ENCODE measurements at regions not wholly inside any gene's neighbourhood (a gene's known extent, or its start where the extent isn't known, plus 50 kb on each side); places are given as distances from the start of the nearest gene placed in this dataset.

DNA sequence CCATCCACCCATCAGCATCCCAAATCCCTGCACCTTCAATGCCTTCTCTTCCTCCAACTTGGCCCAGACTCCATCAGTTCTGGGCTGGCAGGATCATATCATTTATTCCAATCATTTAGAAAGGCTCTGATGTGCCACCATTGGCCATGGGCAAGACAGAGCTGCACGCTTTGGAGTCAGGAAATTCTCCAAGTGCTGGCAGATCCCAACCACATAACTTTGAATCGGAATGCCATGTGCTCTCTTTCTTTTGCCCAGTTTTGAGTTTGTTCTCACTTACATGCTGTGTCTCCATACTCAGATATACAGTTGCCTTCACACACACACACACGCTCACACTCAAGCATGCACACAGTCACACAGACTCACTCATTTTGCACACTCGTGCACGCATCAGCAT, 85.7 kb upstream of the GHITM start:
- H3K27ac Mint-ChIP-seq: no peak overlapping the region
- Histone ChIP-seq H4K20me1 (ENCODE audit: insufficient read depth, low read length) (no peaks in the 10 kb centered on the region), H3K9ac (ENCODE audit: insufficient read depth, low read length, poor library complexity, severe bottlenecking) (no peak overlapping the region), H3K9me3 (replicated peaks in 1 of 2; ENCODE audit: control insufficient read depth in 1 of 2, insufficient read depth in 1 of 2, low read length in 2 of 2) (peaks cover 0 to 3% of the 10 kb centered on the region in 2 donors), H3K4me3 (replicated peaks in 1 of 3; ENCODE audit: low read depth in 2 of 3, low read length in 3 of 3) (no peak overlapping the region), H3K27me3 (ENCODE audit: control insufficient read depth in 2 of 2, insufficient read depth in 2 of 2, low read length in 2 of 2) (no peaks in the 10 kb centered on the region), H2AFZ (ENCODE audit: insufficient read depth, low read depth, low read length, poor library complexity, severe bottlenecking) (no peak overlapping the region), H3K27ac (ENCODE audit: low read depth in 1 of 2, low read length in 2 of 2) (no peak overlapping the region), H3K4me1 (ENCODE audit: control insufficient read depth in 1 of 2, insufficient read depth in 2 of 2, low read length in 2 of 2) (no peaks in the 10 kb centered on the region), H3K36me3 (replicated peaks in 1 of 2; ENCODE audit: control insufficient read depth in 1 of 2, insufficient read depth in 2 of 2, low read length in 2 of 2) (no peaks in the 10 kb centered on the region), H3K4me2 (replicated peaks; ENCODE audit: extremely low read depth, low read length, poor library complexity, severe bottlenecking) (no peak overlapping the region), H3K79me2 (ENCODE audit: insufficient read depth, low read length) (no peaks in the 10 kb centered on the region)
- no peaks in the 10 kb centered on the region for H3K36me3 Mint-ChIP-seq
- intact Hi-C loops (cut with micrococcal nuclease): no loop called here
- peaks cover 0 to 7% (median 3%) of the 10 kb centered on the region in 7 donors for H3K9me3 Mint-ChIP-seq
- WGBS (ENCODE audit: insufficient coverage): 85% methylated on average over 3 of the region's 5 CpGs
- no peak overlapping the region for H3K4me3 Mint-ChIP-seq
- no peak for DNase-seq
- H3K27me3 Mint-ChIP-seq (ENCODE audit: low read depth in 3 of 3): peaks cover 0 to 3% (median 0%) of the 10 kb centered on the region in 3 donors
- TF ChIP-seq, protein P1, sequence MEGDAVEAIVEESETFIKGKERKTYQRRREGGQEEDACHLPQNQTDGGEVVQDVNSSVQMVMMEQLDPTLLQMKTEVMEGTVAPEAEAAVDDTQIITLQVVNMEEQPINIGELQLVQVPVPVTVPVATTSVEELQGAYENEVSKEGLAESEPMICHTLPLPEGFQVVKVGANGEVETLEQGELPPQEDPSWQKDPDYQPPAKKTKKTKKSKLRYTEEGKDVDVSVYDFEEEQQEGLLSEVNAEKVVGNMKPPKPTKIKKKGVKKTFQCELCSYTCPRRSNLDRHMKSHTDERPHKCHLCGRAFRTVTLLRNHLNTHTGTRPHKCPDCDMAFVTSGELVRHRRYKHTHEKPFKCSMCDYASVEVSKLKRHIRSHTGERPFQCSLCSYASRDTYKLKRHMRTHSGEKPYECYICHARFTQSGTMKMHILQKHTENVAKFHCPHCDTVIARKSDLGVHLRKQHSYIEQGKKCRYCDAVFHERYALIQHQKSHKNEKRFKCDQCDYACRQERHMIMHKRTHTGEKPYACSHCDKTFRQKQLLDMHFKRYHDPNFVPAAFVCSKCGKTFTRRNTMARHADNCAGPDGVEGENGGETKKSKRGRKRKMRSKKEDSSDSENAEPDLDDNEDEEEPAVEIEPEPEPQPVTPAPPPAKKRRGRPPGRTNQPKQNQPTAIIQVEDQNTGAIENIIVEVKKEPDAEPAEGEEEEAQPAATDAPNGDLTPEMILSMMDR (IDR thresholded peaks at IDR 0.05): no peak
- H3K4me1 Mint-ChIP-seq: no peaks in the 10 kb centered on the region

DNA sequence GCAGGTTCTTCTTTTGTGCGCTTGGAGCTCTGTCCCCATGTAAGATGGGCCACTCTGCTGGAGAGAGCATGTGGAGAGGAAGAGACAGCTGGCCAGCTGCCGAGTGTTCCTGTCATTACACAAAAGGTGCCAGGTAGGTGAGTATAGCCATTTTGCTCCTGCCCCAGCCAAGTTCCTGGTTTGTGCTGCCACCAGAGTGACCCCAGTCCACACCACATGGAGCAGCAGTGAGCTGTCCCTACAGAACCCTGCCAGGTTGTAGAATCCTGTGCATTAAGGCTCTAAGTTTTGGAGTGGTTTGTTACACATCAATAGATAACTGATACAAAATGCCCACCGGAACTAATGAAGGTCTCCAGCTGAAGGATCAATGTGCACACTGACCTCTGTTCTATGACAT, 84.6 kb upstream of the GHITM start:
- H3K9ac ChIP-seq (ENCODE audit: insufficient read depth, low read length, poor library complexity, severe bottlenecking): no peak overlapping the region
- TF ChIP-seq, protein P1 (IDR thresholded peaks at IDR 0.05): no peak
- intact Hi-C loops (cut with micrococcal nuclease): no loop called here
- Mint-ChIP-seq H3K4me3 (no peak overlapping the region), H3K36me3 (no peaks in the 10 kb centered on the region), H3K27me3 (ENCODE audit: low read depth in 3 of 3) (peaks cover 0 to 3% (median 0%) of the 10 kb centered on the region in 3 donors), H3K9me3 (peaks cover 0 to 3% (median 2%) of the 10 kb centered on the region in 7 donors), H3K4me1 (no peaks in the 10 kb centered on the region), H3K27ac (no peak overlapping the region)
- H3K36me3 ChIP-seq (replicated peaks in 1 of 2; ENCODE audit: control insufficient read depth in 1 of 2, insufficient read depth in 2 of 2, low read length in 2 of 2): no peaks in the 10 kb centered on the region
- H3K4me3 ChIP-seq (replicated peaks in 1 of 3; ENCODE audit: low read depth in 2 of 3, low read length in 3 of 3): no peak overlapping the region
- no peak overlapping the region for H3K4me2 ChIP-seq (replicated peaks; ENCODE audit: extremely low read depth, low read length, poor library complexity, severe bottlenecking)
- no peak for DNase-seq
- H3K4me1 ChIP-seq (ENCODE audit: control insufficient read depth in 1 of 2, insufficient read depth in 2 of 2, low read length in 2 of 2): no peaks in the 10 kb centered on the region
- WGBS (ENCODE audit: insufficient coverage): 100% methylated on average over 1 of the region's 3 CpGs
- no peaks in the 10 kb centered on the region for H3K27me3 ChIP-seq (ENCODE audit: control insufficient read depth in 2 of 2, insufficient read depth in 2 of 2, low read length in 2 of 2)
- H3K9me3 ChIP-seq (replicated peaks in 1 of 2; ENCODE audit: control insufficient read depth in 1 of 2, insufficient read depth in 1 of 2, low read length in 2 of 2): peaks cover 0 to 3% of the 10 kb centered on the region in 2 donors
- no peaks in the 10 kb centered on the region for H3K79me2 ChIP-seq (ENCODE audit: insufficient read depth, low read length)
- no peak overlapping the region for H2AFZ ChIP-seq (ENCODE audit: insufficient read depth, low read depth, low read length, poor library complexity, severe bottlenecking)
- H3K27ac ChIP-seq (ENCODE audit: low read depth in 1 of 2, low read length in 2 of 2): no peak overlapping the region
- H4K20me1 ChIP-seq (ENCODE audit: insufficient read depth, low read length): no peaks in the 10 kb centered on the region

All from CD14-positive monocyte (primary cell).